Peyer's patch (tissue), 4 donors: ENCODE measurements at regions not wholly inside any gene's neighbourhood (a gene's known extent, or its start where the extent isn't known, plus 50 kb on each side); places are given as distances from the start of the nearest gene placed in this dataset.
"Not testable (repeated sequence)": the region's sequence is repeated elsewhere in the genome, so short reads cannot be mapped to it uniquely, and the experiment has no call there.

Experiments used
- POLR2A ChIP-seq, 2 donors: fragments of 450-650 bp; IDR thresholded peaks; one replicate each; pipeline ENCODE4 v1.5.1; 2017; ENCODE audit warnings: antibody characterized with exemption in 2 of 2, mild to moderate bottlenecking in 2 of 2, moderate library complexity in 2 of 2
- TF ChIP-seq, protein P1 (sequence below), 6 experiments: fragments of 450-650 bp in 4 of 6; fragments of 200-600 bp in 2 of 6; sonication (generic) in 1 of 6; IDR thresholded peaks; one replicate each; pipeline ENCODE4 v1.5.1; 2017 to 2019; ENCODE audit warnings: antibody characterized with exemption in 6 of 6, mild to moderate bottlenecking in 3 of 6, moderate library complexity in 1 of 6

DNA sequence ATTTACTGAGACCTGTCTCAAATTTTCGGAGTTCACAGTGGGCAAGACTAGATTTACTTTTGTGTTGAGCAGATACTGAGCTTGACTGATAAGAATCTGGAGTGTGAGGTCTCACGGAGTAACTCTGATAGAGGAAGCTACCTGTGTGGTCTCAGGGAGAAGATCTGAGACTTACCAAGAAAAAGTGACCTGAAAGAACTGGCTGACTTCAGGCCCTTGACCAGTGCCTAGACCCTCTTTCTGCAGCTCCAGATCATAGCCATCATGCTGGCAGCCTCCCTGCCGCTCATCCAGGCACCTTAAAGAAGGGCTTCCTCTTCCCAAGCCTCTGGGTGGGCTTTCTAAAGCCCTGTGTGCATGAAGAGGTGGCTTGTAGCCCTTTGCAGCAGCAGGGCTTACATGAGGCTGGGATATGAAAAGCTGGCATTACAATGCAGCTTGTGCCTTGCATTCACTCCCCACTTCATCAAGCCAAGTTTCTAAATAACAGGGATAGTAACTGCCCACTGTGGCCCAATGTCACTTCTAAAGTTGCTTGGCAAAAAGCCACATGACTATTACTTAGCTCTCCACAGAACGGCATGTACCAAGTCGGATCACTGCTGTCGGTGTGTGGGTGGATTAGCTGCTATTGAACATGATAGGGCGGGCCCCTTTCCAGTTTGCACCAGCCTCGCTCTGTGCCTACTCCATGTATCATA, 115.3 kb upstream of the NBPF26 start:
- not testable (repeated sequence) for TF ChIP-seq POLR2A (IDR thresholded peaks at IDR 0.05)
- TF ChIP-seq, protein P1, sequence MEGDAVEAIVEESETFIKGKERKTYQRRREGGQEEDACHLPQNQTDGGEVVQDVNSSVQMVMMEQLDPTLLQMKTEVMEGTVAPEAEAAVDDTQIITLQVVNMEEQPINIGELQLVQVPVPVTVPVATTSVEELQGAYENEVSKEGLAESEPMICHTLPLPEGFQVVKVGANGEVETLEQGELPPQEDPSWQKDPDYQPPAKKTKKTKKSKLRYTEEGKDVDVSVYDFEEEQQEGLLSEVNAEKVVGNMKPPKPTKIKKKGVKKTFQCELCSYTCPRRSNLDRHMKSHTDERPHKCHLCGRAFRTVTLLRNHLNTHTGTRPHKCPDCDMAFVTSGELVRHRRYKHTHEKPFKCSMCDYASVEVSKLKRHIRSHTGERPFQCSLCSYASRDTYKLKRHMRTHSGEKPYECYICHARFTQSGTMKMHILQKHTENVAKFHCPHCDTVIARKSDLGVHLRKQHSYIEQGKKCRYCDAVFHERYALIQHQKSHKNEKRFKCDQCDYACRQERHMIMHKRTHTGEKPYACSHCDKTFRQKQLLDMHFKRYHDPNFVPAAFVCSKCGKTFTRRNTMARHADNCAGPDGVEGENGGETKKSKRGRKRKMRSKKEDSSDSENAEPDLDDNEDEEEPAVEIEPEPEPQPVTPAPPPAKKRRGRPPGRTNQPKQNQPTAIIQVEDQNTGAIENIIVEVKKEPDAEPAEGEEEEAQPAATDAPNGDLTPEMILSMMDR (IDR thresholded peaks at IDR 0.05): not testable (repeated sequence)
